HepG2 (cell line): ENCODE measurements at regions not wholly inside any gene's neighbourhood (a gene's known extent, or its start where the extent isn't known, plus 50 kb on each side); places are given as distances from the start of the nearest gene placed in this dataset.
A peak's percentile ranks its signal among the peaks of the same experiment; 100 is the strongest.

Experiments used
- ATAC-seq: fragments of 200-7000 bp; cut with Tn5 transposase; 3 replicates; pipeline ENCODE4 v1.9.1; 2020; ENCODE audit warnings: mild to moderate bottlenecking, moderate library complexity
- BruUV-seq: library from RNA; stranded (reverse); fragments of 400-500 nt; replicated peaks from 2 replicates; lab custom pipeline; 2021; lab: Mats Ljungman, UMichigan
- CTCF ChIA-PET: fragments of 300-600 bp; formaldehyde crosslinking; extraction: SDS; loops from one replicate; lab custom pipeline; 2021; ENCODE audit warnings: low total read pairs, inconsistent platforms, low intra/inter-chr PET ratio; lab: Yijun Ruan, JAX
- POLR2A ChIA-PET: fragments of 350-600 bp; sonication (Branson Sonifier 250); formaldehyde crosslinking; loops from one replicate; lab custom pipeline; 2020; ENCODE audit warnings: antibody characterized with exemption, inconsistent platforms; lab: Yijun Ruan, JAX
- DNase-seq: peaks from one replicate; pipeline ENCODE4 v3.0.0-alpha.2; 2015; ENCODE audit warnings: low spot score
- FAIRE-seq: peaks from 3 replicates; lab custom pipeline; 2011; peaks lifted over from hg19 to GRCh38; lab: Jason Lieb, UNC
- H2AFZ ChIP-seq: one replicate; pipeline ENCODE4 v1.6.1; 2011; ENCODE audit warnings: low read length, inconsistent platforms
- H3K27ac ChIP-seq: fragments of 300-600 bp; 3 replicates; pipeline ENCODE4 v1.8.0; 2011; ENCODE audit warnings: mixed run types, mild to moderate bottlenecking, mixed read lengths, low read length, inconsistent platforms; ENCODE audit not compliant: insufficient read depth; ENCODE audit errors: extremely low read length
- H3K27me3 ChIP-seq, 2 experiments: fragments of 200-600 bp in 1 of 2; 2 replicates in 1 of 2; 3 replicates in 1 of 2; pipeline versions ENCODE4 v1.6.0 to v1.8.0; 2011; ENCODE audit warnings: low read length in 2 of 2, mild to moderate bottlenecking in 2 of 2, moderate library complexity in 2 of 2, inconsistent platforms in 1 of 2; ENCODE audit not compliant: insufficient read depth in 2 of 2, control insufficient read depth in 1 of 2
- H3K36me3 ChIP-seq, 2 experiments: fragments of 200-600 bp in 1 of 2; replicated peaks in 1 of 2; 2 replicates in 1 of 2; 3 replicates in 1 of 2; pipeline versions ENCODE4 v1.5.1 to v1.8.0; 2011; ENCODE audit warnings: low read length in 2 of 2, inconsistent platforms in 1 of 2; ENCODE audit not compliant: insufficient read depth in 2 of 2, control insufficient read depth in 1 of 2
- H3K4me1 ChIP-seq: 2 replicates; pipeline ENCODE4 v1.5.1; 2012; ENCODE audit warnings: low read length, inconsistent platforms; ENCODE audit not compliant: insufficient read depth
- H3K4me2 ChIP-seq: 2 replicates; pipeline ENCODE4 v1.6.0; 2011; ENCODE audit warnings: low read depth, low read length, inconsistent platforms
- H3K4me3 ChIP-seq, 3 experiments: fragments of 200-600 bp in 1 of 3; sonication (generic), shearing (Covaris generic) in 1 of 3; replicated peaks in 1 of 3; 2 replicates each; pipeline ENCODE4 v1.5.1; 2011 to 2016; ENCODE audit warnings: low read length in 3 of 3, inconsistent platforms in 2 of 3, low read depth in 2 of 3, mild to moderate bottlenecking in 2 of 3, control low read depth in 1 of 3, mixed read lengths in 1 of 3; ENCODE audit not compliant: insufficient read depth in 1 of 3
- H3K79me2 ChIP-seq: one replicate; pipeline ENCODE4 v1.6.1; 2011; ENCODE audit warnings: low read length, inconsistent platforms; ENCODE audit not compliant: insufficient read depth
- H3K9ac ChIP-seq: 2 replicates; pipeline ENCODE4 v1.6.0; 2011; ENCODE audit warnings: mild to moderate bottlenecking, low read depth, low read length, inconsistent platforms; ENCODE audit not compliant: insufficient read depth
- H3K9me3 ChIP-seq: 2 replicates; pipeline ENCODE4 v1.5.1; 2012; ENCODE audit warnings: mild to moderate bottlenecking, low read length
- H4K20me1 ChIP-seq: 2 replicates; pipeline ENCODE4 v1.6.0; 2011; ENCODE audit warnings: inconsistent platforms, mild to moderate bottlenecking, low read length, moderate library complexity; ENCODE audit not compliant: insufficient read depth
- CBX2 ChIP-seq, 2 experiments: fragments of 200-600 bp in 1 of 2; sonication (generic); formaldehyde crosslinking in 1 of 2; IDR thresholded peaks; 2 replicates each; pipeline versions ENCODE4 v1.7.0 to v1.8.1; 2018 to 2022; ENCODE audit warnings: low read depth in 2 of 2, low read length in 1 of 2, mild to moderate bottlenecking in 1 of 2, missing genetic modification reagents in 1 of 2
- CEBPB ChIP-seq: IDR thresholded peaks from 2 replicates; pipeline ENCODE4 v1.6.1; 2011; ENCODE audit warnings: low read depth, low read length, improper control_type of control experiment, borderline replicate concordance
- CEBPG ChIP-seq: IDR thresholded peaks from 2 replicates; pipeline ENCODE4 v1.6.1; 2016
- ELF3 ChIP-seq: IDR thresholded peaks from 2 replicates; pipeline ENCODE4 v1.6.1; 2016; ENCODE audit warnings: missing genetic modification reagents, missing compliant biosample characterization
- FOXA3 ChIP-seq: IDR thresholded peaks from 2 replicates; pipeline ENCODE4 v1.6.1; 2016; ENCODE audit warnings: missing genetic modification reagents, missing compliant biosample characterization
- FOXM1 ChIP-seq: sonication (generic); formaldehyde crosslinking; IDR thresholded peaks from 2 replicates; pipeline ENCODE4 v1.5.0; 2020; ENCODE audit warnings: missing genetic modification reagents
- KDM6A ChIP-seq: IDR thresholded peaks from 2 replicates; pipeline ENCODE4 v1.6.1; 2016; ENCODE audit warnings: low read depth
- MXD1 ChIP-seq: sonication (generic); formaldehyde crosslinking; IDR thresholded peaks from 2 replicates; pipeline ENCODE4 v1.4.0; 2020; ENCODE audit warnings: mild to moderate bottlenecking, missing genetic modification reagents
- NCOR1 ChIP-seq: fragments of 200-600 bp; sonication (generic); IDR thresholded peaks from 2 replicates; pipeline ENCODE4 v1.7.0; 2017; ENCODE audit warnings: antibody characterized with exemption, low read length, borderline replicate concordance
- NKX3-1 ChIP-seq: sonication (generic); formaldehyde crosslinking; IDR thresholded peaks from 2 replicates; pipeline ENCODE4 v1.5.0; 2020; ENCODE audit warnings: missing genetic modification reagents
- NPAS2 ChIP-seq: sonication (generic); formaldehyde crosslinking; IDR thresholded peaks from 2 replicates; pipeline ENCODE4 v1.8.0; 2022; ENCODE audit warnings: mild to moderate bottlenecking, missing genetic modification reagents, borderline replicate concordance
- SIN3B ChIP-seq: fragments of 150-350 bp; IDR thresholded peaks from 2 replicates; pipeline ENCODE4 v1.6.1; 2014; ENCODE audit warnings: low read length
- SYNCRIP ChIP-seq: fragments of 200-400 bp; formaldehyde crosslinking; IDR thresholded peaks from 2 replicates; pipeline ENCODE4 v1.6.1; 2018; ENCODE audit warnings: mild to moderate bottlenecking, low read depth, low read length; ENCODE audit not compliant: insufficient read depth
- THRA ChIP-seq: sonication (generic); formaldehyde crosslinking; IDR thresholded peaks from 2 replicates; pipeline ENCODE4 v1.4.0; 2020; ENCODE audit warnings: missing genetic modification reagents, borderline replicate concordance
- ZFP41 ChIP-seq: sonication (generic); formaldehyde crosslinking; IDR thresholded peaks from 2 replicates; pipeline ENCODE4 v1.4.0; 2020; ENCODE audit warnings: mild to moderate bottlenecking, missing genetic modification reagents, borderline replicate concordance
- ZNF331 ChIP-seq: sonication (generic); formaldehyde crosslinking; IDR thresholded peaks from 2 replicates; pipeline ENCODE4 v1.4.0; 2020; ENCODE audit warnings: missing genetic modification reagents
- ZNF558 ChIP-seq: sonication (generic); formaldehyde crosslinking; IDR thresholded peaks from 2 replicates; pipeline ENCODE4 v1.9.0; 2022; ENCODE audit warnings: mild to moderate bottlenecking, missing genetic modification reagents, borderline replicate concordance
- WGBS: methylation state at CpG from one replicate; pipeline ENCODE4 v1.1.6; 2017; ENCODE audit warnings: low lambda C conversion rate; 5-methylcytosine and 5-hydroxymethylcytosine counted together
- in situ Hi-C: cut with HindIII; loops from 2 replicates; pipeline ENCODE4 v1.10.0; 2017; ENCODE audit warnings: low pct_unique_long_range_greater_than_20kb; ENCODE audit not compliant: extremely low pct_ligation_motif_present
- intact Hi-C: fragments of 100-400 bp; cut with micrococcal nuclease; formaldehyde crosslinking; loops from one replicate; pipeline ENCODE4 v1.10.0; 2022; ENCODE audit not compliant: unreplicated experiment

GRCh38 chr4:100949350-100949935 lies 397.9 kb downstream of the PPP3CA start:
- WGBS, result under 1% methylated on average over 3 of the region's 3 CpGs
- Histone ChIP-seq H3K9ac (no peak overlapping the region), H4K20me1 (no peaks in the 10 kb centered on the region), H3K4me2 (no peak overlapping the region), H2AFZ (no peak overlapping the region), H3K4me1 (no peaks in the 10 kb centered on the region), H3K36me3 (no peaks in the 10 kb centered on the region), H3K27ac (no peak overlapping the region), H3K27me3 (no peaks in the 10 kb centered on the region; a peak in 1 of 5 replicates), H3K4me3 (no peak overlapping the region), H3K79me2 (no peaks in the 10 kb centered on the region), H3K9me3 (no peaks in the 10 kb centered on the region)
- DNase-seq (no peak), FAIRE-seq (no peak), ATAC-seq (no peak)
- intact Hi-C loops, result no loop called here
- CTCF ChIA-PET, result no interaction called here
- no TSS peak for BruUV-seq
- no peak for TF ChIP-seq ZFP41 (CRISPR knock-in tag)
- TF ChIP-seq CBX2 (IDR thresholded peaks at IDR 0.05; ENCODE audit: low read depth, low read length), result no peak
- no peak for TF ChIP-seq CBX2 (CRISPR knock-in tag; IDR thresholded peaks at IDR 0.05; ENCODE audit: low read depth)
- TF ChIP-seq MXD1, result no peak
- TF ChIP-seq NKX3-1 (CRISPR knock-in tag), result no peak
- peak; percentile 58; the same call in 1 of the 2 replicates for TF ChIP-seq CEBPB
- no peak for TF ChIP-seq NPAS2 (CRISPR knock-in tag)
- TF ChIP-seq SIN3B, result no peak
- no peak for TF ChIP-seq THRA (CRISPR knock-in tag)
- TF ChIP-seq FOXM1 (CRISPR knock-in tag), result no peak
- TF ChIP-seq SYNCRIP, result no peak
- peak; percentile 22; the same call in 1 of the 2 replicates for TF ChIP-seq CEBPG (CRISPR knock-in tag)
- no peak for TF ChIP-seq NCOR1
- no peak for TF ChIP-seq ZNF331
- no peak for TF ChIP-seq ZNF558 (CRISPR knock-in tag)
- TF ChIP-seq KDM6A (CRISPR knock-in tag), result no peak
- TF ChIP-seq FOXA3 (CRISPR knock-in tag), result 0 out of 2 replicates have a peak, but pooled peaks have one; percentile 9
- no peak for TF ChIP-seq ELF3 (CRISPR knock-in tag)
- POLR2A ChIA-PET, result no interaction called here
- in situ Hi-C loops, result no loop called here
